Heart left ventricle (tissue), 13 donors: ENCODE measurements at regions not wholly inside any gene's neighbourhood (a gene's known extent, or its start where the extent isn't known, plus 50 kb on each side); places are given as distances from the start of the nearest gene placed in this dataset.

Experiments
- POLR2A ChIP-seq, 2 donors: fragments of 450-650 bp; IDR thresholded peaks; one replicate each; pipeline ENCODE4 v1.6.1; 2017; ENCODE audit warnings: antibody characterized with exemption in 2 of 2, mild to moderate bottlenecking in 2 of 2, moderate library complexity in 2 of 2
- TF ChIP-seq, protein P1 (sequence below), 12 donors: fragments of 200-600 bp; sonication (generic) in 4 of 12; IDR thresholded peaks; one replicate each; pipeline versions ENCODE4 v1.5.0 to v1.8.0; 2018 to 2022; ENCODE audit warnings: antibody characterized with exemption in 12 of 12, mild to moderate bottlenecking in 5 of 12
- donor health status: ischemic (EF 13 %, LVEDD 7.1; RV severe dilation, severe dysfunction).
- donor health status: DM: no; HTN: yes; CAD: no.
- donor health status: DM: no; HTN: no; CAD: no.
- donor health status: ischemic (EF 25% LVEDD 6.9; RV normal size, moderate dysfunction).
- donor health status: ischemic (EF 25% LVEDD 5.7; RV mildly dilated, moderate dysfunction).
- donor health status: ischemic (EF 35%, LVEDD 5.7; RV mildly dilated, moderate dysfunction).
- donor health status: nonischemic (EF 11% LVEDD 7.7; RV severe dilation, severe dysfunction).
- donor health status: DM: yes; HTN: yes; CAD: no.
- donor health status: PGD.
- donor health status: ischemic (EF 29% LVEDD 5.4; RV normal size, mild dysfunction).
- donor health status: nonischemic (EF 23%, LVEDD 6.1; RV moderate dilation, normal function).

DNA sequence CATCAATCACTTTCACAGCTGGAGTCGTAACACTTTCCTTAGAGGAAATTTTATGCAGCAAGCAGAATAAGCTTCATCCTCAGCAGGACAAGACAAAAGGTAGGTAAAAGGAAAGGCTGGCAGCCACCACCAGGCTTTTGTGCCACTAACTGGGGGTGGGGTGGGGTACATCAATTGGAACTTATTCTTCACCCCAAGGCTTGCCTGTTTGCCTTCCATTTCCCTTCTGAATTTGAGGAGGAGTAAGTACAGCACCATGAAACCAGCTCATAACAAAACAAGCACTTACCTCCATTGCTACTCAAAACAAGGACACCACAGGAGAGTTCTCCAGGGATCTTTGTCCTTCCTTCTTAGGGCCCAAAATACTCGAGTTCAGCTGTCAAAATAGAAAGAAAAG lies 296.8 kb downstream of the ARRDC4 start:
- TF ChIP-seq, protein P1, sequence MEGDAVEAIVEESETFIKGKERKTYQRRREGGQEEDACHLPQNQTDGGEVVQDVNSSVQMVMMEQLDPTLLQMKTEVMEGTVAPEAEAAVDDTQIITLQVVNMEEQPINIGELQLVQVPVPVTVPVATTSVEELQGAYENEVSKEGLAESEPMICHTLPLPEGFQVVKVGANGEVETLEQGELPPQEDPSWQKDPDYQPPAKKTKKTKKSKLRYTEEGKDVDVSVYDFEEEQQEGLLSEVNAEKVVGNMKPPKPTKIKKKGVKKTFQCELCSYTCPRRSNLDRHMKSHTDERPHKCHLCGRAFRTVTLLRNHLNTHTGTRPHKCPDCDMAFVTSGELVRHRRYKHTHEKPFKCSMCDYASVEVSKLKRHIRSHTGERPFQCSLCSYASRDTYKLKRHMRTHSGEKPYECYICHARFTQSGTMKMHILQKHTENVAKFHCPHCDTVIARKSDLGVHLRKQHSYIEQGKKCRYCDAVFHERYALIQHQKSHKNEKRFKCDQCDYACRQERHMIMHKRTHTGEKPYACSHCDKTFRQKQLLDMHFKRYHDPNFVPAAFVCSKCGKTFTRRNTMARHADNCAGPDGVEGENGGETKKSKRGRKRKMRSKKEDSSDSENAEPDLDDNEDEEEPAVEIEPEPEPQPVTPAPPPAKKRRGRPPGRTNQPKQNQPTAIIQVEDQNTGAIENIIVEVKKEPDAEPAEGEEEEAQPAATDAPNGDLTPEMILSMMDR (IDR thresholded peaks at IDR 0.05): no peak
- TF ChIP-seq POLR2A (IDR thresholded peaks at IDR 0.05): no peak
